ENCODE measurements at regions not wholly inside any gene's neighbourhood (a gene's known extent, or its start where the extent isn't known, plus 50 kb on each side); places are given as distances from the start of the nearest gene placed in this dataset.

DNA sequence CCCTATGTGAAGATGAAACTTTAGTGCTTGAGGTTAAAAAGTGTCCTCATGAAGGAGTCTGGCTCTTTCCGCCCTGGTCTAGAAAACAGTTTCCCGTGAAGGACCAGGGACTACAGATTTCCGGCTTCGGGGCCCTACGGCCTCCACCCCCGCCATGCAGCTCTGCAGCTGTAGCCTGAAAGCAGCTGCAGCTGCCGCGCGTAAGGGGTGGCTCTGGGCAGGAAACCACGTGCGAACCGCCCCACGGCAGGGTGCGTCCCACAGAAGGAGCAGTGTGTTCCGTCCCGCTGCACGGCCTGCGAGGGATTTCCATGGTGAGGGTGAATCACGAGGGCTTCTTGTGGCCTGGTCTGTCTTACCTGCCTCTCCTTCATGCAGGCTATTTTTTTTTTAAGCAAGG lies 117.0 kb downstream of the ERMARD start:
- TF ChIP-seq GATA2 (IDR thresholded peaks at IDR 0.05; ENCODE audit: low read depth, low read length) (no peak), GATA3 (IDR thresholded peaks at IDR 0.05; ENCODE audit: low read depth, low read length) (no peak)
